ENCODE measurements at regions not wholly inside any gene's neighbourhood (a gene's known extent, or its start where the extent isn't known, plus 50 kb on each side); places are given as distances from the start of the nearest gene placed in this dataset.

- Histone ChIP-seq H3K9me1 (ENCODE audit: insufficient read depth, low read length) (no peaks in the 10 kb centered on the region), H2BK20ac (ENCODE audit: low read depth, low read length) (no peak overlapping the region), H3K4me2 (ENCODE audit: low read depth, low read length) (no peak overlapping the region), H3K4ac (ENCODE audit: low read depth, low read length) (no peak overlapping the region), H2AK9ac (replicated peaks; ENCODE audit: low read depth, low read length, poor library complexity) (no peak overlapping the region), H3K18ac (ENCODE audit: low read depth, low read length) (no peak overlapping the region), H3K79me1 (ENCODE audit: low read depth in 1 of 2, low read length in 2 of 2) (no peaks in the 10 kb centered on the region), H2AFZ (replicated peaks; ENCODE audit: low read length, poor library complexity) (no peak overlapping the region), H3K27me3 (ENCODE audit: control insufficient read depth, insufficient read depth, low read length) (no peaks in the 10 kb centered on the region), H4K20me1 (ENCODE audit: insufficient read depth, low read length) (no peaks in the 10 kb centered on the region), H3K27ac (ENCODE audit: insufficient read depth, low read length) (no peak overlapping the region), H3K9ac (ENCODE audit: low read depth, low read length) (no peak overlapping the region), H2BK120ac (ENCODE audit: low read depth, low read length) (no peak overlapping the region), H4K8ac (ENCODE audit: low read depth in 2 of 2, low read length in 2 of 2) (no peak overlapping the region), H3K14ac (replicated peaks; ENCODE audit: low read depth, low read length) (no peak overlapping the region), H3K23ac (ENCODE audit: low read depth, low read length) (no peak overlapping the region), H3K56ac (ENCODE audit: extremely low read depth, insufficient read depth, low read length) (no peak overlapping the region), H3K36me3 (ENCODE audit: control insufficient read depth, insufficient read depth, low read length) (no peaks in the 10 kb centered on the region), H2BK15ac (ENCODE audit: low read depth, low read length) (no peak overlapping the region), H2AK5ac (ENCODE audit: low read depth, low read length) (no peak overlapping the region), H3K9me3 (ENCODE audit: control insufficient read depth, insufficient read depth, low read length) (peaks cover 14% of the 10 kb centered on the region), H4K91ac (ENCODE audit: insufficient read depth, low read depth, low read length) (no peak overlapping the region), H3K4me3 (ENCODE audit: insufficient read depth, low read depth, low read length) (no peak overlapping the region), H4K5ac (ENCODE audit: low read depth, low read length) (no peak overlapping the region), H3K4me1 (ENCODE audit: control insufficient read depth, insufficient read depth, low read length) (no peaks in the 10 kb centered on the region), H2BK5ac (ENCODE audit: low read depth, low read length, poor library complexity, severe bottlenecking) (no peak overlapping the region)
- intact Hi-C loops (cut with micrococcal nuclease), result no loop called here
- TF ChIP-seq RFX5 (IDR thresholded peaks at IDR 0.05; ENCODE audit: low read depth, low read length) (no peak), ELK1 (IDR thresholded peaks at IDR 0.05; ENCODE audit: borderline replicate concordance, low read depth, low read length) (no peak), CEBPB (IDR thresholded peaks at IDR 0.05; ENCODE audit: low read depth, low read length) (no peak), NFE2L2 (IDR thresholded peaks at IDR 0.05; ENCODE audit: low read depth, low read length) (no peak), MXI1 (IDR thresholded peaks at IDR 0.05; ENCODE audit: borderline replicate concordance, low read depth, low read length) (no peak), CHD1 (IDR thresholded peaks at IDR 0.05; ENCODE audit: low read depth, low read length) (no peak), CTCF (conservative IDR thresholded peaks at IDR 0.05; ENCODE audit: low read depth, low read length) (no peak), USF2 (IDR thresholded peaks at IDR 0.05; ENCODE audit: low read depth, low read length) (no peak), MAZ (IDR thresholded peaks at IDR 0.05; ENCODE audit: borderline replicate concordance, low read depth, low read length) (no peak), FOS (IDR thresholded peaks at IDR 0.05; ENCODE audit: low read depth, low read length) (no peak), MAFK (IDR thresholded peaks at IDR 0.05; ENCODE audit: low read depth, low read length) (no peak), SMC3 (IDR thresholded peaks at IDR 0.05; ENCODE audit: low read depth, low read length) (no peak), POLR2A (IDR thresholded peaks at IDR 0.05; ENCODE audit: low read depth, low read length) (no peak), RCOR1 (IDR thresholded peaks at IDR 0.05; ENCODE audit: insufficient replicate concordance, low read length) (no peak), RAD21 (IDR thresholded peaks at IDR 0.05; ENCODE audit: low read length) (no peak), BHLHE40 (IDR thresholded peaks at IDR 0.05; ENCODE audit: low read depth, low read length) (no peak)
- no TSS peak for BruUV-seq (replicated peaks)
- in situ Hi-C loops (cut with MboI; ENCODE audit: low sequenced_read_pairs), result no loop called here
- CTCF ChIA-PET, result no interaction called here
- POLR2A ChIA-PET (ENCODE audit: unreplicated experiment), result no interaction called here
- ATAC-seq (ENCODE audit: low read depth) (no peak), DNase-seq (no peak)
- 17% methylated on average over 1 of the region's 8 CpGs; no CpG with 5 or more reads in 1 of the 2 experiments for WGBS, 2 experiments (ENCODE audit: extremely low coverage in 2 of 2, insufficient read length in 1 of 2)
- dilution Hi-C loops (cut with HindIII; ENCODE audit: low sequenced_read_pairs, unreplicated experiment), result no loop called here
Observed at GRCh38 chr16:6281274-6281673, 1051.4 kb upstream of the RBFOX1 start.
